Activated naive CD4-positive, alpha-beta T cell treated with anti-CD3 and anti-CD28 coated beads for 36 hours (primary cell): ENCODE measurements at regions not wholly inside any gene's neighbourhood (a gene's known extent, or its start where the extent isn't known, plus 50 kb on each side); places are given as distances from the start of the nearest gene placed in this dataset.

ENCODE experiments used
- CTCF ChIA-PET: fragments of 350-600 bp; sonication (Branson Sonifier 250); formaldehyde crosslinking; loops from one replicate; lab custom pipeline; 2021; ENCODE audit warnings: antibody characterized with exemption; lab: Charles Lee
- DNase-seq: peaks from one replicate; pipeline ENCODE4 v3.0.0-alpha.2; 2020
- H3K27ac Mint-ChIP-seq: one replicate; pipeline ENCODE4 v1.8.0; 2021; ENCODE audit warnings: mild to moderate bottlenecking, mixed read lengths
- H3K27me3 Mint-ChIP-seq: one replicate; pipeline ENCODE4 v1.8.0; 2021; ENCODE audit warnings: low read depth, mixed read lengths
- H3K36me3 Mint-ChIP-seq: one replicate; pipeline ENCODE4 v1.8.0; 2021; ENCODE audit warnings: low read depth, mixed read lengths
- H3K4me1 Mint-ChIP-seq: one replicate; pipeline ENCODE4 v1.8.0; 2021; ENCODE audit warnings: low read depth, mixed read lengths
- H3K4me3 Mint-ChIP-seq: one replicate; pipeline ENCODE4 v1.8.0; 2021; ENCODE audit warnings: mild to moderate bottlenecking, moderate library complexity, mixed read lengths
- H3K9me3 Mint-ChIP-seq: one replicate; pipeline ENCODE4 v1.8.0; 2021; ENCODE audit warnings: mixed read lengths
- intact Hi-C: fragments of 100-400 bp; cut with micrococcal nuclease; formaldehyde crosslinking; loops from one replicate; pipeline ENCODE4 v1.15.1; 2023

DNA sequence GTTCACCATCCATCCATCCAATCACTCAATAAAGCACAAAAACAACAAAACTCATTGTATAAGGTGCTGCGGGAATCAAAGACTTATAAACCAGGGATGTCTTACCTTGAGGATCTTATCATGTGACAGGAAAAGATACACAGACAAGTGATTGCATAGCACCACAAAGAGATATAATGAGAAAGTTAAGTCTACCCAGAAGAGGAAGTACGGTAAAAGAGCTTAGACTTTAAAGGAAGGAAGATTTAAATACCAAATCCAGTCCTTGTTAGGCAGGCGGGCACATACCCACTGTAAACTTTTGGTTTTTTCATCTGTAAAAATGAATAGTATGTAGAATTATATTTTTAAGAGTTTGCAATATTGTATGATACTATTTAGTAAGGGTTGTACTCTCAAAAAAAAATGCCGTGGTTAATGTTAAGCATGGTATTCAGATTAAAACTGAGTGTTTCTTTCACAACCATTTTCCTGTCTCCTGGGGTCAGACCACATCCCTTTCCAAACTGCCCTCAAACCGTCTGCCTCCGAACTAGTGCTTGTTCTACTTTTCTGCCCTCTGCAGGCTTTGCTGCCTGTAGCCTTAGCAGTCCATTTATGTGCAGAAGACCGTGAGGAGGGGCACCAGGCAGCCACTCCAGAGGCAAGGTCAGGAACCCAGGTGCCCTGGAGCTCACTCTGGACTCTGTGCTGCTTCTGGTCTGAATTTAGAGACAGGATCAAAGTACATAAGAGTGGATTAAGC, 179.5 kb upstream of the SYNDIG1 start:
- peak; percentile 60 for DNase-seq
- CTCF ChIA-PET, result no interaction called here
- H3K4me1 Mint-ChIP-seq, result peaks cover 24% of the 10 kb centered on the region
- H3K27ac Mint-ChIP-seq, result peak overlapping the region; percentile 37
- no peaks in the 10 kb centered on the region for H3K27me3 Mint-ChIP-seq
- H3K9me3 Mint-ChIP-seq, result no peaks in the 10 kb centered on the region
- intact Hi-C loops, result loop anchor here (5.0 kb wide), 1 partner anchor 188 kb away; no protein-coding TSS in a partner anchor
- no peak overlapping the region for H3K4me3 Mint-ChIP-seq
- no peaks in the 10 kb centered on the region for H3K36me3 Mint-ChIP-seq

DNA sequence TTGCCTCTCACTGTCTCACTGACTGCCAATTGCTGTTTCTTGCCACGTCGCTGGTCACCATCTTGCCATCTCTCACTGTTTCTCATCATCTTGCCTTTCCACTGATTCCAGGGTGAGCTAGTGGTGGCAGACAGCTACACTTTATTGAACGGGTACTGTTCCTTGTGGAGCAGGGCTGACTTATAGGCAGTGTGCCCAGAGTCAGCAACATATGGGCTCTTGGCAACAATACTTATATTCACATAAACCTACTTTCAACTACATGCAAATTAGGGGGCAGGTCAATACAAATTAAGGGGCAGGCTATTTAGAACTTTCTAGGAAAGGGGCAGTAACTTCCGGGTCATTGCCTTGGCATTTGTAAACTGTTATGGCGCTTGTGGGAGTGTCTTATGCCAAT, 186.2 kb upstream of the SYNDIG1 start:
- CTCF ChIA-PET, result no interaction called here
- H3K4me1 Mint-ChIP-seq, result no peaks in the 10 kb centered on the region
- no peaks in the 10 kb centered on the region for H3K36me3 Mint-ChIP-seq
- intact Hi-C loops, result no loop called here
- no peak overlapping the region for H3K4me3 Mint-ChIP-seq
- H3K27me3 Mint-ChIP-seq, result no peaks in the 10 kb centered on the region
- H3K27ac Mint-ChIP-seq, result no peak overlapping the region
- no peaks in the 10 kb centered on the region for H3K9me3 Mint-ChIP-seq
- DNase-seq, result no peak

DNA sequence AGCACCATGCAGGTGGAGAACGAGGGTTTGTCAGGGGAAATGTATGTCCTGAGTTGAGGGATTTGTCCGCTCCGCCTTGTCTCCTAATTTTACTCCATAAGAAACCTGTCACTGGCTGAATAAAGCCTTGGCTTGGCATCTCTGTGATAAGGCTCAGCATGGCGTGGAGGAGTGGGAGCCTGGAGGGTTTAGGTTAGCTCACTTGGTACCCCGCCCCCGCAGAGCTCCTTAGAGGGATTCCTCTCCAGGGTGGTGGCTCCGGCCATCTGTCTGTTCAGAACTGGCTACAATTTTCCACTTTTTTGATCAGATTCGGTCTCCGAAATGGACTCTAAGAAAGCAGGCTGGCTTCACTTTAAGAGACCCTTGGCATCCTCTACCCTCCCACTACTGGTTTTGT, 192.2 kb upstream of the SYNDIG1 start:
- CTCF ChIA-PET, result no interaction called here
- H3K27ac Mint-ChIP-seq, result no peak overlapping the region
- H3K36me3 Mint-ChIP-seq, result no peaks in the 10 kb centered on the region
- peaks cover 15% of the 10 kb centered on the region for H3K9me3 Mint-ChIP-seq
- intact Hi-C loops, result no loop called here
- DNase-seq, result no peak
- H3K27me3 Mint-ChIP-seq, result peaks cover 4% of the 10 kb centered on the region
- no peaks in the 10 kb centered on the region for H3K4me1 Mint-ChIP-seq
- no peak overlapping the region for H3K4me3 Mint-ChIP-seq

DNA sequence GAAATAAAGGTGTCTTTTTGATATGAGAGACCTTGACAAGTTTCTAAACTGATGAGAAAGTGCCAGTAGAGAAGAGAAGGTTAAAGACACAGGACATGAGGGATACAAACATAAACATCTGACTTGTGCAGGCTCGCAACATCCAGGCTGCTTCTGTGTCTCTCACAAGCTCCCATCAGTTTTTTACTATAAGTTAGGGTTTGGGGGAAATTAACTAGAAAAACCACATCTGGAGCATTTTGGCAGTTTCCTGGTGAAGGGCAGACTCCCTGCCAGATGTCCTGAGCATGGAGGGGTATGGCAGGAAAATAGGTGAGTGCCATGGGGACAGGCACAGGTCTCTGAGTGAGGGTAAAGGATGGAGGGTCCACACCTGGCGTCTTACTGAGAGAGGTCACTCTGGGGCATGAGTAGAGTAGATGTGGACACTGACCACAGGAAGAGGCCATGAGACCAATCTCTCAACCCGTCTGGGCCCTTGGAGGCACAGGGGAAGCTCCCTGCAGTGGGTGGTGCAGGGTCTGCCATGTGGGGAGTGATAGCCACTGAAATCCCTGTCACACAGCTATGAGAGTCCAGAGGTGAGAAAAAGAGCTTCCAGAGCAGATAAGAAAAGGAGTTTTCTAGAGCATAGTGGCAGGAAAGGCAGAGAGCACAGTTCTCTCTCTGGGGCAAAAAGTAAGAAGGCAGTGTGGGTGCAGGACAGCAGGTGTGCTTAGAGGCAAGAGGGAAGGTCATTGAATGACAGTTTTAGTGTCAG, 193.3 kb upstream of the SYNDIG1 start:
- DNase-seq, result no peak
- H3K27ac Mint-ChIP-seq, result no peak overlapping the region
- intact Hi-C loops, result no loop called here
- peaks cover 15% of the 10 kb centered on the region for H3K9me3 Mint-ChIP-seq
- no peaks in the 10 kb centered on the region for H3K4me1 Mint-ChIP-seq
- CTCF ChIA-PET, result no interaction called here
- no peak overlapping the region for H3K4me3 Mint-ChIP-seq
- no peaks in the 10 kb centered on the region for H3K36me3 Mint-ChIP-seq
- H3K27me3 Mint-ChIP-seq, result peaks cover 4% of the 10 kb centered on the region

DNA sequence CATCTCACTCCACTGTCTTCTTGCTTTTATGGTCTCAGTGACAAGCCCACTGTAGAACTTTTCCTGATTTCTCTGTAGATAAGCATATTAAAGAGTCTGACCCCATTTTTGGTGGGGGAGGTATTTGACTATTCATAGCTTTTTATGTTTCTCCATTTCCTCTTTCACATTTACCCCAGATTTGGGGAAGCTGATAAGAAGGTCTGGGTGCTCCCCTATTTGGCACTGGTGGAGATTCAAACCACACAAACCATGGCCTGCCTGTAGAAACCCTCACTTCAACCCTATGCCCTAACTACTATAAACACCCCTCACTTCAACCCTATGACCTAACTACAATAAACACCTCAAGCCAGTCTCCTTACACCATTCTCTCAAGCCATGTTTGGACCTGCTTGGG, 196.2 kb upstream of the SYNDIG1 start:
- Mint-ChIP-seq H3K27ac (no peak overlapping the region), H3K4me3 (no peak overlapping the region), H3K4me1 (no peaks in the 10 kb centered on the region), H3K36me3 (no peaks in the 10 kb centered on the region), H3K27me3 (peaks cover 4% of the 10 kb centered on the region), H3K9me3 (peaks cover 15% of the 10 kb centered on the region)
- DNase-seq, result no peak
- CTCF ChIA-PET, result no interaction called here
- intact Hi-C loops, result no loop called here

DNA sequence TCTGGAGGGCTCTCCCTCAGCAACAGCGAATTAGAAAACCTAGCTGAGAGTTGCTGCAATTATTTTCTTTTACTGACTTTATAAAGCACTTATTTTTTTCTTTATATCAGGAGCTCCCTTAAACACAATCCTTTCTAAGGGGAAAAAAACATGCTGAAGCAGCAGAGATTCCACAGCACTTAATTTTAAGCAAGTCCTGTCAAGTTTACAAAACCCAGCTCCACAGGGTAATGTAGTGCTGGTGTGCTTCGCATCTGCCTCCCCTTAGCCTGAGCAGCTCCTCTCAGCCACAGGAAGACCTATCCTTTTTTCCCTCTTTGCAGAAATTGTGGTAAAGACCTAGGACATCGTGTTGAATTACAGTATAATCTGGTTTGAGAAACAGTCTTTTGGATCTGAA, 208.1 kb upstream of the SYNDIG1 start:
- peaks cover 2% of the 10 kb centered on the region for H3K9me3 Mint-ChIP-seq
- intact Hi-C loops, result no loop called here
- no peak overlapping the region for H3K27ac Mint-ChIP-seq
- CTCF ChIA-PET, result no interaction called here
- no peaks in the 10 kb centered on the region for H3K36me3 Mint-ChIP-seq
- no peaks in the 10 kb centered on the region for H3K4me1 Mint-ChIP-seq
- H3K27me3 Mint-ChIP-seq, result no peaks in the 10 kb centered on the region
- DNase-seq, result no peak
- no peak overlapping the region for H3K4me3 Mint-ChIP-seq

DNA sequence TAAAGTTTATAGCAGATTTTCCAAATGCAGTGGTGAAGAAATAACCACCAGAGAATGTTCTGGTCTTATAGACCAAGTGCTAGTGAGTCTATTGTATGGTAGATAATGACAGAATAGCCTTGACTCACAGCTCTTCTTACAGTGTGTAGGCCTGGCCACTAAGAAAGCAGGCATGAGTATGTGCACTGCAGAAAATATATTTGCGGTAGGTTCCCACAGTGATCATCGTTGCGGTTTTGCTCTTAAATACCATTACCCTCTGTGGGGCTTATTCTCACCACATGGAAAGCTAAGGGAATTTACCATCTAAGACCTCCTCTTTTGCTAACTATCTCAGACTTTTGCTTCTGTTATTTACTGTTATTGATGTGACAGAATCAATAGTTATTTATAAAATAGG, 212.3 kb upstream of the SYNDIG1 start:
- no peak overlapping the region for H3K27ac Mint-ChIP-seq

DNA sequence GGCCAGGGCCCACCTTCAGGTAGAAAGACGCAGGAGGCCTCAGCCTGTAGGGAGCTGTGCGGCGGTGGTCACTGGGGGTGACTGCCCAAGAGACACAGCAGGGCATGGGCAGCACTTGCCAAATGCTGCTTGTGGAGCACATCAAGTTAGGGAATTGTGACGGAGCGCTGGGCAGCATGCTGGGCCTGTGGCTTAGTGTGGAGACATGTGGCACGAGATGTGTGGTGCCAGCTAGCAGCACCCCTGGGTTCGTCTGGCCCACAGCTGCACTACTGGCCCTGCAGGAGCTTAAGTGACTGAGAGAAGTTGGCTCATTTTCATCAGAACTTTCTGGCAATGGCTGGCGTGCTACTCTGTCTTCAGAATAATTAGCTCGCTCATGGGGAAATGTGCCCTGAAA, 213.1 kb upstream of the SYNDIG1 start:
- Mint-ChIP-seq H3K9me3 (peaks cover 2% of the 10 kb centered on the region), H3K36me3 (no peaks in the 10 kb centered on the region), H3K4me1 (no peaks in the 10 kb centered on the region), H3K27me3 (no peaks in the 10 kb centered on the region), H3K27ac (no peak overlapping the region), H3K4me3 (no peak overlapping the region)
- intact Hi-C loops, result no loop called here
- DNase-seq, result no peak
- CTCF ChIA-PET, result no interaction called here

More for the DNA sequence above, 212.3 kb upstream of the SYNDIG1 start:
- no peak for DNase-seq
- no peaks in the 10 kb centered on the region for H3K27me3 Mint-ChIP-seq
- peaks cover 2% of the 10 kb centered on the region for H3K9me3 Mint-ChIP-seq
- no peaks in the 10 kb centered on the region for H3K4me1 Mint-ChIP-seq
- H3K36me3 Mint-ChIP-seq, result no peaks in the 10 kb centered on the region
- no peak overlapping the region for H3K4me3 Mint-ChIP-seq
- intact Hi-C loops, result no loop called here
- CTCF ChIA-PET, result no interaction called here

DNA sequence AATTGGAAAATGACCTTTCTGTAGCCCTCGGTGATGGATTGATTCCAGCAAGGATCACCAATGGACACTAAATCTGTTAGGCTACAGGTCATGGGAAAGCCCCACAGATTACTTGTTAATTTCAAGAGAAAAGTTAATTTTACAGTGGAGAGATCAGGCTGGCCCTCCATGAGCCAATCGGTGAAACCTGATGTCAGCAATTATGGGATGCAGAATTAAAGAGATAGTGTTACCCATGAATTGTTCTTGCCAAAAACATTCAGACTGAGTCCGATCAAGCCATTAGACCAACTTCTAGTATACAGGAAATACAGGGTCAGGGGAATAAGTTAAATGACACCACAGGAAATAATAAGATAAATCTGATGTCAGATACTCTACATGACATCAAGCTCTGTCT, 214.9 kb upstream of the SYNDIG1 start:
- no peak overlapping the region for H3K27ac Mint-ChIP-seq

DNA sequence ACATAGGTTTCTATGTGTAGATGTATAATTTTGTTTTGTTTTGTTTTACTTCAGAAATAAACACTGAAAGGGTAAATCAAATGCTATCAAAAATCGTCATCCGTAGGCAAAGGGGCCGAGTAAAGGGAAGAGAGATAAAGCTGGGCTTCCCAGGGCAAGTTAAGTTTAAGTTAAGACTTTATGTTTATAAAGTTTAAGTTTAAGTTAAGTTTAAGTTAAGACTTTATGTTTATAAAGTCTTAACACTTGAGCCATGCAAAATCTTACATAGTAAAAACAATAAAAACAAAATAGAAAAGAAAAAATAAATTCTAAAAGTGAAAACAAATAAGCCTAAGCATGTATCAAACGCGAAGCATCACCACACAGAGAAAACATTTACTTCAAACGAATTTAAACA, 216.1 kb upstream of the SYNDIG1 start:
- H3K4me3 Mint-ChIP-seq, result no peak overlapping the region
- no peak overlapping the region for H3K27ac Mint-ChIP-seq
- no peaks in the 10 kb centered on the region for H3K9me3 Mint-ChIP-seq
- CTCF ChIA-PET, result no interaction called here
- no peaks in the 10 kb centered on the region for H3K36me3 Mint-ChIP-seq
- no peak for DNase-seq
- H3K27me3 Mint-ChIP-seq, result no peaks in the 10 kb centered on the region
- intact Hi-C loops, result no loop called here
- H3K4me1 Mint-ChIP-seq, result no peaks in the 10 kb centered on the region

More for the DNA sequence above, 214.9 kb upstream of the SYNDIG1 start:
- intact Hi-C loops, result no loop called here
- CTCF ChIA-PET, result no interaction called here
- Mint-ChIP-seq H3K9me3 (no peaks in the 10 kb centered on the region), H3K4me1 (no peaks in the 10 kb centered on the region), H3K4me3 (no peak overlapping the region), H3K27me3 (no peaks in the 10 kb centered on the region), H3K36me3 (no peaks in the 10 kb centered on the region)
- no peak for DNase-seq

DNA sequence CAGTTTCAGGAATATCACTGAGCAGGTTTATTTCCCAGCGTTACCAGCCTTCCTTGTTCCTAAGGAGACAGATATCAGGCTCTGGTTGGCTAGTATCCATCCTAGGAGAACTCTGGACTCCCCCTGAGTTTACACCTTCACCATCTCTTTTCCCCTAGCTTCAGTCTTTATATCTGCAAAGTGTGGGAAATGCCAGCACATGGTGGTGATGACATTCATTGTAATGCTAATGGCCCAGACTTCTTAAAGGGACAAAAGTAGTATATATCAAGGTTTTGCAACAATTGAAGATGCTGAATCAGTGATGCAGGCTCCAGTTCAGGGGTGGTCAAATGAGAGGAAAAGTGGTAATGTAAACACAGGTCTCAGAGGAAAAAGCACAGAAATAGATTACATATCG, 224.3 kb upstream of the SYNDIG1 start:
- no peaks in the 10 kb centered on the region for H3K36me3 Mint-ChIP-seq
- no peaks in the 10 kb centered on the region for H3K4me1 Mint-ChIP-seq
- no peaks in the 10 kb centered on the region for H3K9me3 Mint-ChIP-seq

DNA sequence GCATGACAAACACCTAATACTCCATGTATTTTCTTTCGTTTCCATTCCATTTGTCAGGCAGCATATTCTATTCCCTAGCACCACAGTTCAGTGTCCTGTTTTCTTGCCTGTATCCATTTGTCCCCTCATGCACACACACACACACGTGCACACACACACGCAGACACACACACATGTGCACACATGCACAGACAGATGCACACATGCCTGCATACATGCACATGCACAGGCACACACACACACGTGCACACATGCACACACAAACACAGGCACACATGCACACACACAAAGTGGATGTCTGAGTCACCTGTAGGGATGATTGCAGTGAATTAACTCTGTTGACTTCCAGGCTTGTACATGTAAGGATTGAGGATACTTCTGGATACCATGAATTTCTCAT, 226.7 kb upstream of the SYNDIG1 start:
- H3K36me3 Mint-ChIP-seq, result no peaks in the 10 kb centered on the region
- intact Hi-C loops, result no loop called here
- DNase-seq, result no peak
- H3K9me3 Mint-ChIP-seq, result no peaks in the 10 kb centered on the region
- H3K4me1 Mint-ChIP-seq, result no peaks in the 10 kb centered on the region
- H3K4me3 Mint-ChIP-seq, result no peak overlapping the region
- no peak overlapping the region for H3K27ac Mint-ChIP-seq
- H3K27me3 Mint-ChIP-seq, result peaks cover 6% of the 10 kb centered on the region
- CTCF ChIA-PET, result no interaction called here

More for the DNA sequence above, 224.3 kb upstream of the SYNDIG1 start:
- no peak for DNase-seq
- peaks cover 6% of the 10 kb centered on the region for H3K27me3 Mint-ChIP-seq
- H3K4me3 Mint-ChIP-seq, result no peak overlapping the region
- no peak overlapping the region for H3K27ac Mint-ChIP-seq
- intact Hi-C loops, result no loop called here
- CTCF ChIA-PET, result no interaction called here

DNA sequence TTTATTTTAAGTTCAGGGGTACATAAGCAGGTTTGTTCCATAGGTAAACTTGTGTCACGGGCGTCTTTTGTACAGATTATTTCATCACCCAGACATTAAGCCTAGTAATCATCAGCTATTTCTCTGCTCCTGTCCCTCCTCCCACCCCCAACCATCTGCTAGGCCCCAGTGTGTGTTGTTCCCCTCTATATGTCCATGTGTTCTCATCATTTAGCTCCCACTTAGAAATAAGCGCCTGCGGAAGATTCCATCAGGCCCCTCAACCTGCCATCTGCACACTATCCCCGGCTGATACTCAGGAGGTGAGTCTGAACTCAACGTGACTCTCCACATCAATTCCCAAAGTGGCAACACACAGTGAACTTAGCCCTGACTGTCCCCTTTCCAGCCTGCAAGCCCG, 228.0 kb upstream of the SYNDIG1 start:
- CTCF ChIA-PET, result no interaction called here
- no peak overlapping the region for H3K4me3 Mint-ChIP-seq
- H3K27me3 Mint-ChIP-seq, result peaks cover 6% of the 10 kb centered on the region
- DNase-seq, result no peak
- H3K9me3 Mint-ChIP-seq, result no peaks in the 10 kb centered on the region
- no peaks in the 10 kb centered on the region for H3K36me3 Mint-ChIP-seq
- no peaks in the 10 kb centered on the region for H3K4me1 Mint-ChIP-seq
- intact Hi-C loops, result no loop called here
- no peak overlapping the region for H3K27ac Mint-ChIP-seq
